ENCODE measurements at regions not wholly inside any gene's neighbourhood (a gene's known extent, or its start where the extent isn't known, plus 50 kb on each side); places are given as distances from the start of the nearest gene placed in this dataset.
A peak's percentile ranks its signal among the peaks of the same experiment; 100 is the strongest.

DNA sequence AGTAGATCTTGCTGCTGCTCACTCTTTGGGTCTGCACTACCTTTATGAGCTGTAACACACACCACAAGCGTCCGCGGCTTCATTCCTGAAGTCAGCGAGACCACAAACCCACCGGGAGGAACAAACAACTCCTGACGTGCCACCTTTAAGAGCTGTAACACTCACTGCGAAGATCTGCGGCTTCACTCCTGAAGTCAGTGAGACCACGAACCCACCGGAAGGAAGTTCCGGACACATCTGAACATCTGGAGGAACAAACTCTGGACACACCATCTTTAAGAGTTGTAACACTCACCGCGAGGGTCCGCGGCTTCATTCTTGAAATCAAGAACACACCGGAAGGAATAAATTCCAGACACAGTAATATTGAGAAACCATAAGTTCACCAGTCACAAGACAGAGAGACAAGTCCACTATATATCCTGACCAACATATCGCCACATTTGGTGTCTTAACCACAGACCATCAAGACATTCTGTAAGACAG is 58.4 kb upstream of the RNF38 start (continued):
- peak; percentile 84 for TF ChIP-seq RELB (IDR thresholded peaks at IDR 0.05; ENCODE audit: low read depth)
- peak; percentile 63; the same call in 1 of the 2 replicates for TF ChIP-seq GATAD2B (conservative IDR thresholded peaks at IDR 0.05; ENCODE audit: low read depth)
- TF ChIP-seq, protein P1, sequence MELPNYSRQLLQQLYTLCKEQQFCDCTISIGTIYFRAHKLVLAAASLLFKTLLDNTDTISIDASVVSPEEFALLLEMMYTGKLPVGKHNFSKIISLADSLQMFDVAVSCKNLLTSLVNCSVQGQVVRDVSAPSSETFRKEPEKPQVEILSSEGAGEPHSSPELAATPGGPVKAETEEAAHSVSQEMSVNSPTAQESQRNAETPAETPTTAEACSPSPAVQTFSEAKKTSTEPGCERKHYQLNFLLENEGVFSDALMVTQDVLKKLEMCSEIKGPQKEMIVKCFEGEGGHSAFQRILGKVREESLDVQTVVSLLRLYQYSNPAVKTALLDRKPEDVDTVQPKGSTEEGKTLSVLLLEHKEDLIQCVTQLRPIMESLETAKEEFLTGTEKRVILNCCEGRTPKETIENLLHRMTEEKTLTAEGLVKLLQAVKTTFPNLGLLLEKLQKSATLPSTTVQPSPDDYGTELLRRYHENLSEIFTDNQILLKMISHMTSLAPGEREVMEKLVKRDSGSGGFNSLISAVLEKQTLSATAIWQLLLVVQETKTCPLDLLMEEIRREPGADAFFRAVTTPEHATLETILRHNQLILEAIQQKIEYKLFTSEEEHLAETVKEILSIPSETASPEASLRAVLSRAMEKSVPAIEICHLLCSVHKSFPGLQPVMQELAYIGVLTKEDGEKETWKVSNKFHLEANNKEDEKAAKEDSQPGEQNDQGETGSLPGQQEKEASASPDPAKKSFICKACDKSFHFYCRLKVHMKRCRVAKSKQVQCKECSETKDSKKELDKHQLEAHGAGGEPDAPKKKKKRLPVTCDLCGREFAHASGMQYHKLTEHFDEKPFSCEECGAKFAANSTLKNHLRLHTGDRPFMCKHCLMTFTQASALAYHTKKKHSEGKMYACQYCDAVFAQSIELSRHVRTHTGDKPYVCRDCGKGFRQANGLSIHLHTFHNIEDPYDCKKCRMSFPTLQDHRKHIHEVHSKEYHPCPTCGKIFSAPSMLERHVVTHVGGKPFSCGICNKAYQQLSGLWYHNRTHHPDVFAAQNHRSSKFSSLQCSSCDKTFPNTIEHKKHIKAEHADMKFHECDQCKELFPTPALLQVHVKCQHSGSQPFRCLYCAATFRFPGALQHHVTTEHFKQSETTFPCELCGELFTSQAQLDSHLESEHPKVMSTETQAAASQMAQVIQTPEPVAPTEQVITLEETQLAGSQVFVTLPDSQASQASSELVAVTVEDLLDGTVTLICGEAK (IDR thresholded peaks at IDR 0.05; ENCODE audit: borderline replicate concordance) = peak; percentile 37; the same call in 1 of the 2 replicates
- peak; percentile 49; the same call in 1 of the 2 replicates for TF ChIP-seq PAX5 (IDR thresholded peaks at IDR 0.05; ENCODE audit: borderline replicate concordance, low read depth, low read length)
- TF ChIP-seq BHLHE40 (IDR thresholded peaks at IDR 0.05; ENCODE audit: borderline replicate concordance in 1 of 2, low read depth in 2 of 2, low read length in 1 of 2) = peak; percentile 41 to 61; a peak in 3 of 4 replicates
- peak; percentile 93 for TF ChIP-seq IKZF1 (conservative IDR thresholded peaks at IDR 0.05)
- peak; percentile 37; the same call in 1 of the 2 replicates for TF ChIP-seq TCF3 (IDR thresholded peaks at IDR 0.05; ENCODE audit: borderline replicate concordance, insufficient read depth, low read depth, low read length)
- TF ChIP-seq MTA3 (IDR thresholded peaks at IDR 0.05; ENCODE audit: borderline replicate concordance, low read length) = peak; percentile 77
- TF ChIP-seq MTA2 (IDR thresholded peaks at IDR 0.05; ENCODE audit: low read depth) = peak; percentile 83
- TF ChIP-seq GABPA (IDR thresholded peaks at IDR 0.05; ENCODE audit: low read depth) = peak; percentile 59; the same call in 1 of the 2 replicates
- peak; percentile 25; the same call in 1 of the 2 replicates for TF ChIP-seq BMI1 (IDR thresholded peaks at IDR 0.05; ENCODE audit: borderline replicate concordance)
- TF ChIP-seq CBFB (IDR thresholded peaks at IDR 0.05; ENCODE audit: low read depth) = peak; percentile 97
- TF ChIP-seq CREM (IDR thresholded peaks at IDR 0.05; ENCODE audit: low read depth) = peak; percentile 77
- TF ChIP-seq NBN (IDR thresholded peaks at IDR 0.05) = 0 out of 2 replicates have a peak, but pooled peaks have one; percentile 64
- 0 out of 2 replicates have a peak, but pooled peaks have one; percentile 31 for TF ChIP-seq TCF7 (IDR thresholded peaks at IDR 0.05; ENCODE audit: borderline replicate concordance)
